PC-3 (cell line): ENCODE measurements at regions not wholly inside any gene's neighbourhood (a gene's known extent, or its start where the extent isn't known, plus 50 kb on each side); places are given as distances from the start of the nearest gene placed in this dataset.

Source experiments
- CTCF ChIP-seq: fragments of 300-600 bp; sonication (generic); conservative IDR thresholded peaks from 2 replicates; pipeline ENCODE4 v1.5.1; 2017; ENCODE audit warnings: antibody characterized with exemption, low read depth, mild to moderate bottlenecking, low read length
- EZH2phosphoT487 ChIP-seq: fragments of 300-600 bp; sonication (generic); IDR thresholded peaks from 2 replicates; pipeline ENCODE4 v1.6.1; 2018; ENCODE audit warnings: mild to moderate bottlenecking, antibody characterized with exemption, low read length, borderline replicate concordance

GRCh38 chr18:14974088-14974487 is 226.1 kb downstream of the ANKRD30B start:
- TF ChIP-seq CTCF (no peak), EZH2phosphoT487 (no peak)
